Psoas muscle (tissue), 7 donors: ENCODE measurements at regions not wholly inside any gene's neighbourhood (a gene's known extent, or its start where the extent isn't known, plus 50 kb on each side); places are given as distances from the start of the nearest gene placed in this dataset.

Source experiments
- ATAC-seq, 4 donors: fragments of 200-7000 bp; cut with Tn5 transposase; one replicate each; pipeline ENCODE4 v1.9.1; 2020; ENCODE audit warnings: moderate library complexity in 3 of 4, mild to moderate bottlenecking in 2 of 4
- DNase-seq, 2 donors: peaks; one replicate each; pipeline ENCODE4 v3.0.0-alpha.2; 2020
- H3K27ac ChIP-seq: fragments of 200-600 bp; one replicate; pipeline ENCODE4 v1.8.0; 2022
- H3K27me3 ChIP-seq, 3 donors: fragments of 200-600 bp in 1 of 3; one replicate each; pipeline versions ENCODE4 v1.6.1 to v1.8.0; 2013 to 2022; ENCODE audit warnings: low read length in 2 of 3, mild to moderate bottlenecking in 2 of 3, moderate library complexity in 1 of 3; ENCODE audit not compliant: insufficient read depth in 3 of 3
- H3K36me3 ChIP-seq, 2 donors: fragments of 200-600 bp in 1 of 2; one replicate each; pipeline versions ENCODE4 v1.6.1 to v1.8.0; 2013 to 2022; ENCODE audit warnings: low read depth in 1 of 2, mild to moderate bottlenecking in 1 of 2, moderate library complexity in 1 of 2; ENCODE audit not compliant: insufficient read depth in 1 of 2
- H3K4me1 ChIP-seq: fragments of 200-600 bp; one replicate; pipeline ENCODE4 v1.8.0; 2022
- H3K4me3 ChIP-seq: fragments of 200-600 bp; one replicate; pipeline ENCODE4 v1.8.0; 2022; ENCODE audit warnings: mild to moderate bottlenecking
- H3K9me3 ChIP-seq: fragments of 200-600 bp; one replicate; pipeline ENCODE4 v1.8.0; 2022
- CTCF ChIP-seq: fragments of 200-600 bp; IDR thresholded peaks from one replicate; pipeline ENCODE4 v1.8.0; 2022; ENCODE audit warnings: antibody characterized with exemption
- WGBS, 3 donors: extraction: QIAGEN DNeasy Blood & Tissue Kit; methylation state at CpG; one replicate each; pipeline versions ENCODE4 v1.1.6 to v1.1.7; 2013; 5-methylcytosine and 5-hydroxymethylcytosine counted together
- intact Hi-C, 2 donors: fragments of 100-400 bp; cut with DNase I; formaldehyde crosslinking; loops; one replicate each; pipeline versions ENCODE4 v1.11.0 to v1.14.2; 2022
- donor health status: healthy with polysubstance abuse.
- donor health status: DM: no; HTN: no; CAD: no; lungs with moderate emphysema.
- donor health status: Bipolar disorder and iron deficiency.
- donor health status: healthy.
- donor health status: DM: yes; HTN: yes; CAD: no.
- donor health status: DM: no; HTN: no; CAD: no.
- donor health status: DM: yes; HTN: yes; CAD: no.

GRCh38 chr1:224535641-224536040 lies 80.5 kb upstream of the CNIH3 start:
- H3K9me3 ChIP-seq = no peaks in the 10 kb centered on the region
- no peaks in the 10 kb centered on the region for H3K27me3 ChIP-seq
- H3K4me3 ChIP-seq = no peak overlapping the region
- no peaks in the 10 kb centered on the region for H3K36me3 ChIP-seq
- intact Hi-C loops = no loop called here
- no peak overlapping the region for H3K27ac ChIP-seq
- DNase-seq = no peak
- 88 to 91% (median 89%) methylated on average over 7 of the region's 7 CpGs for whole genome bisulfite sequencing, 3 donors
- no peaks in the 10 kb centered on the region for H3K4me1 ChIP-seq
- no peak for TF ChIP-seq CTCF
- no peak for ATAC-seq

- Histone ChIP-seq H3K4me3 (no peak overlapping the region), H3K27ac (no peak overlapping the region), H3K27me3 (no peaks in the 10 kb centered on the region), H3K4me1 (no peaks in the 10 kb centered on the region), H3K36me3 (no peaks in the 10 kb centered on the region), H3K9me3 (no peaks in the 10 kb centered on the region)
- TF ChIP-seq CTCF = no peak
- intact Hi-C loops = no loop called here
- ATAC-seq (no peak), DNase-seq (no peak)
- 39 to 49% (median 46%) methylated on average over 4 of the region's 4 CpGs for WGBS, 3 donors
Observed at GRCh38 chr1:224539971-224540370, 76.1 kb upstream of the CNIH3 start.

GRCh38 chr1:224540535-224540934 lies 75.6 kb upstream of the CNIH3 start:
- no peaks in the 10 kb centered on the region for H3K36me3 ChIP-seq
- H3K4me3 ChIP-seq = no peak overlapping the region
- no peak overlapping the region for H3K27ac ChIP-seq
- H3K27me3 ChIP-seq = no peaks in the 10 kb centered on the region
- WGBS, 3 donors = 89 to 100% (median 98%) methylated on average over 1 of the region's 1 CpG
- H3K4me1 ChIP-seq = no peaks in the 10 kb centered on the region
- H3K9me3 ChIP-seq = no peaks in the 10 kb centered on the region
- DNase-seq (no peak), ATAC-seq (no peak)
- TF ChIP-seq CTCF = no peak
- intact Hi-C loops = no loop called here

GRCh38 chr1:224541072-224541790 lies 74.9 kb upstream of the CNIH3 start:
- TF ChIP-seq CTCF = no peak
- Histone ChIP-seq H3K36me3 (no peaks in the 10 kb centered on the region), H3K27me3 (no peaks in the 10 kb centered on the region), H3K4me1 (no peaks in the 10 kb centered on the region), H3K9me3 (no peaks in the 10 kb centered on the region), H3K4me3 (no peak overlapping the region), H3K27ac (no peak overlapping the region)
- ATAC-seq (no peak), DNase-seq (no peak)
- 34 to 49% (median 42%) methylated on average over 3 of the region's 3 CpGs for WGBS, 3 donors
- intact Hi-C loops = no loop called here
